Endodermal cell (in vitro differentiated cells): ENCODE measurements at regions not wholly inside any gene's neighbourhood (a gene's known extent, or its start where the extent isn't known, plus 50 kb on each side); places are given as distances from the start of the nearest gene placed in this dataset.
"Not testable (repeated sequence)": the region's sequence is repeated elsewhere in the genome, so short reads cannot be mapped to it uniquely, and the experiment has no call there.

Source experiments
- DNase-seq: peaks from one replicate; pipeline ENCODE4 v3.0.0-alpha.2; 2017
- H3K27ac ChIP-seq: 2 replicates; pipeline ENCODE4 v1.5.1; 2013; ENCODE audit warnings: mild to moderate bottlenecking, low read depth, low read length, moderate library complexity
- H3K27me3 ChIP-seq: 2 replicates; pipeline ENCODE4 v1.6.1; 2013; ENCODE audit warnings: mild to moderate bottlenecking, low read length, moderate library complexity; ENCODE audit not compliant: insufficient read depth, control insufficient read depth, poor library complexity, severe bottlenecking
- H3K36me3 ChIP-seq: 2 replicates; pipeline ENCODE4 v1.7.0; 2013; ENCODE audit warnings: mild to moderate bottlenecking, low read length, moderate library complexity; ENCODE audit not compliant: control insufficient read depth, insufficient read depth
- H3K4me1 ChIP-seq: one replicate; pipeline ENCODE4 v1.7.0; 2013; ENCODE audit warnings: low read length; ENCODE audit not compliant: control insufficient read depth, insufficient read depth
- H3K4me3 ChIP-seq: 2 replicates; pipeline ENCODE4 v1.5.1; 2013; ENCODE audit warnings: mild to moderate bottlenecking, low read length, moderate library complexity
- H3K9ac ChIP-seq: 2 replicates; pipeline ENCODE4 v1.6.1; 2013; ENCODE audit warnings: mild to moderate bottlenecking, low read length, moderate library complexity; ENCODE audit not compliant: poor library complexity, severe bottlenecking; ENCODE audit errors: extremely low read depth
- H3K9me3 ChIP-seq: 2 replicates; pipeline ENCODE4 v1.6.1; 2013; ENCODE audit warnings: mild to moderate bottlenecking, low read length, moderate library complexity; ENCODE audit not compliant: control insufficient read depth
- H3K27ac Mint-ChIP-seq: 2 replicates; pipeline ENCODE4 v1.8.0; 2020; ENCODE audit warnings: mixed read lengths
- H3K27me3 Mint-ChIP-seq: 2 replicates; pipeline ENCODE4 v1.8.0; 2021; ENCODE audit warnings: mild to moderate bottlenecking, mixed read lengths; ENCODE audit not compliant: insufficient read depth
- H3K36me3 Mint-ChIP-seq: 2 replicates; pipeline ENCODE4 v1.8.0; 2020; ENCODE audit warnings: low read depth, mixed read lengths
- H3K4me1 Mint-ChIP-seq: 2 replicates; pipeline ENCODE4 v1.8.0; 2020; ENCODE audit warnings: mixed read lengths
- H3K4me3 Mint-ChIP-seq: 2 replicates; pipeline ENCODE4 v1.8.0; 2020; ENCODE audit warnings: mild to moderate bottlenecking, moderate library complexity, mixed read lengths
- H3K9me3 Mint-ChIP-seq: 2 replicates; pipeline ENCODE4 v1.8.0; 2020; ENCODE audit warnings: mild to moderate bottlenecking, mixed read lengths
- WGBS, 2 experiments: methylation state at CpG; one replicate each; pipeline versions ENCODE4 v1.1.5 to v1.1.7; 2013; ENCODE audit warnings: missing lambda C conversion rate in 2 of 2, mixed read lengths in 1 of 2; ENCODE audit not compliant: insufficient coverage in 1 of 2, insufficient read length in 1 of 2; 5-methylcytosine and 5-hydroxymethylcytosine counted together
- TF ChIP-seq, protein P1 (sequence below): fragments of 200-600 bp; sonication (generic); conservative IDR thresholded peaks from 2 replicates; pipeline ENCODE4 v1.5.0; 2021; ENCODE audit warnings: antibody characterized with exemption, mild to moderate bottlenecking

DNA sequence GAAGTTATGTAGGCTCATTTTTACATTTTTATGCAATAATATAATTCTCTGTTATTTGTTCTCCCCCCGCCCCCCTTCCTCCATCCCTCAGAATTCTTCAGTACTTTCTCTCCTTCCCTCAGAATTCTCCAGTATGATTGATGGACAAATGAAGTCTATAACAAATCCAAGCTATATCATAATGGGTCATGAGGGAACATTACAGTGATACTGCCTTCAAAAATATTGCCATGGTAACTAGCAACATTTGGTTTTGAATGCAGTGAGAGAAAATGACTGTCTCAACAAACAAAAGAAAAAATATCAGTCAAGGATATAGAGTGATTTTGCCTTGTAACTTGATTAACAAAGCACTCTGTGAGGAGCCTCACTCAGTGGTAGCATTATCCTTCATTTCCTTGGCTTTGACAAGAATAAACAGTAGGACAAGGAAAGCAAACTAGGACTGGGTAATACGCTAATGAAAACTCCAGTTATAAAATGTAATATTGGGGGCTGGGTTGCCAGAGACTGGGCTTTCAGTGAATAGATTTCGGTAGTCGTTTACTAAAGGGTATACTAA, 392.9 kb upstream of the CRIM1 start:
- no peak overlapping the region for H3K27ac Mint-ChIP-seq
- Histone ChIP-seq H3K9ac (no peak overlapping the region), H3K9me3 (peaks cover 19% of the 10 kb centered on the region), H3K27me3 (no peaks in the 10 kb centered on the region), H3K36me3 (no peaks in the 10 kb centered on the region), H3K4me1 (peaks cover 5% of the 10 kb centered on the region), H3K4me3 (peak overlapping the region; percentile 24), H3K27ac (peak overlapping the region; percentile 70)
- H3K9me3 Mint-ChIP-seq: peaks cover 18% of the 10 kb centered on the region
- peaks cover 28% of the 10 kb centered on the region for H3K4me1 Mint-ChIP-seq
- H3K27me3 Mint-ChIP-seq: no peaks in the 10 kb centered on the region
- no peak overlapping the region for H3K4me3 Mint-ChIP-seq
- WGBS, 2 experiments: 93 to 100% methylated on average over 2 to 4 of the region's 4 CpGs
- peaks cover 6% of the 10 kb centered on the region for H3K36me3 Mint-ChIP-seq
- no peak for DNase-seq
- TF ChIP-seq, protein P1, sequence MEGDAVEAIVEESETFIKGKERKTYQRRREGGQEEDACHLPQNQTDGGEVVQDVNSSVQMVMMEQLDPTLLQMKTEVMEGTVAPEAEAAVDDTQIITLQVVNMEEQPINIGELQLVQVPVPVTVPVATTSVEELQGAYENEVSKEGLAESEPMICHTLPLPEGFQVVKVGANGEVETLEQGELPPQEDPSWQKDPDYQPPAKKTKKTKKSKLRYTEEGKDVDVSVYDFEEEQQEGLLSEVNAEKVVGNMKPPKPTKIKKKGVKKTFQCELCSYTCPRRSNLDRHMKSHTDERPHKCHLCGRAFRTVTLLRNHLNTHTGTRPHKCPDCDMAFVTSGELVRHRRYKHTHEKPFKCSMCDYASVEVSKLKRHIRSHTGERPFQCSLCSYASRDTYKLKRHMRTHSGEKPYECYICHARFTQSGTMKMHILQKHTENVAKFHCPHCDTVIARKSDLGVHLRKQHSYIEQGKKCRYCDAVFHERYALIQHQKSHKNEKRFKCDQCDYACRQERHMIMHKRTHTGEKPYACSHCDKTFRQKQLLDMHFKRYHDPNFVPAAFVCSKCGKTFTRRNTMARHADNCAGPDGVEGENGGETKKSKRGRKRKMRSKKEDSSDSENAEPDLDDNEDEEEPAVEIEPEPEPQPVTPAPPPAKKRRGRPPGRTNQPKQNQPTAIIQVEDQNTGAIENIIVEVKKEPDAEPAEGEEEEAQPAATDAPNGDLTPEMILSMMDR: no peak

DNA sequence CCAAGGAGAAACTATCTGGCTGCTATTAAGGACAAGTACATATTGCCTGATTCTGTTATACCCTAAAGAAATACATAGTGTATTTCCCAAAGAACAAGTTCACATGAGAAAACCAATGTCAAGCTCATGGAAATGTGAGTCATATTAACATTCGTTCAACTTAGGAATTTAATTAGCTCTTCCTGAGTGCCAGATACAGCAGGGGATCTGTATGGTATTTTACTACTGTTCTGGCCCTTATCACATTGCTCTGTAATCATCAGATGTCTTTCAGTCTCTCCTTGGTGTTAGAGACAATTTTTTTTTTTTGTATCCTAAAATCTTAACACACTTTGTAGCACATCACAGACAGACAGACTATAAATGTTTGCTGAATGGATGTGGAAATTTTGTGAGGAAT, 395.0 kb upstream of the CRIM1 start:
- Mint-ChIP-seq H3K36me3 (peaks cover 6% of the 10 kb centered on the region), H3K27me3 (no peaks in the 10 kb centered on the region), H3K9me3 (peaks cover 18% of the 10 kb centered on the region), H3K4me1 (peaks cover 28% of the 10 kb centered on the region), H3K27ac (no peak overlapping the region), H3K4me3 (no peak overlapping the region)
- peaks cover 19% of the 10 kb centered on the region for H3K9me3 ChIP-seq
- WGBS, 2 experiments: 75 to 86% methylated on average over 1 of the region's 1 CpG
- DNase-seq: no peak
- no peak overlapping the region for H3K27ac ChIP-seq
- no peaks in the 10 kb centered on the region for H3K36me3 ChIP-seq
- H3K9ac ChIP-seq: no peak overlapping the region
- H3K4me3 ChIP-seq: peak overlapping the region; percentile 26
- TF ChIP-seq, protein P1: no peak
- H3K27me3 ChIP-seq: no peaks in the 10 kb centered on the region
- peaks cover 5% of the 10 kb centered on the region for H3K4me1 ChIP-seq

DNA sequence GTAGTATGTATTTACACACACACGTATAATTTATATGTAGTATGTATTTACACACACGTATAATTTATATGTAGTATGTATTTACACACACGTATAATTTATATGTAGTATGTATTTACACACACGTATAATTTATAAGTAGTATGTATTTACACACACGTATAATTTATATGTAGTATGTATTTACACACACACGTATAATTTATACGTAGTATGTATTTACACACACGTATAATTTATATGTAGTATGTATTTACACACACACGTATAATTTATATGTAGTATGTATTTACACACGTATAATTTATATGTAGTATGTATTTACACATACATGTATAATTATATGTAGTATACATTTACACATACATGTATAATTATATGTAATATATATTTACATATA, 398.5 kb upstream of the CRIM1 start:
- H3K4me3 Mint-ChIP-seq, H3K36me3 Mint-ChIP-seq, H3K27me3 Mint-ChIP-seq, H3K4me3 ChIP-seq, H3K27me3 ChIP-seq, H3K36me3 ChIP-seq, H3K4me1 ChIP-seq, H3K9ac ChIP-seq, H3K27ac Mint-ChIP-seq, DNase-seq, H3K4me1 Mint-ChIP-seq, H3K27ac ChIP-seq: not testable (repeated sequence)
- peaks cover 15% of the 10 kb centered on the region for H3K9me3 ChIP-seq
- peaks cover 15% of the 10 kb centered on the region for H3K9me3 Mint-ChIP-seq
- no CpG with 5 or more reads among the region's 10 CpGs for WGBS, 2 experiments

DNA sequence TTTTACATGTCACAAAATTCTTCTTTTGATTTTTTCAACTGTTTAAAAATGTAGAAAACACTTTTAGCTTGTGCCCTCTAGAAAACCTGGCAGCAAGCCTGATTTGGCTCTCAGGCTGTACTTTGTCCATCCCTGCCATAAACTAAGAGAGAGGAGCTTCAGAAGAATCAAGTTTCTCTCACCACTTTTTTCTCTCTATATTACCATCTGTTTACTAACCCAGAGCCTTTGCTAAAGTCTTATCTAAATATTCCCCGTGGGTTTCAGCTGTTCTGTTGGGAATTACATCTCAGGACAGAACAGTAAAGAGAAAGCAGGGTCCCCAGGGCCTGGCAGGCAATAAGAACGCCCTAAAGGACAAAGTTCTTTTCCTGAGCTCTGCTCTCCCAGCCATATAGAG, 409.1 kb upstream of the CRIM1 start:
- Mint-ChIP-seq H3K27ac (no peak overlapping the region), H3K9me3 (no peaks in the 10 kb centered on the region), H3K4me1 (peaks cover 5% of the 10 kb centered on the region), H3K36me3 (no peaks in the 10 kb centered on the region), H3K27me3 (no peaks in the 10 kb centered on the region), H3K4me3 (no peak overlapping the region)
- no peaks in the 10 kb centered on the region for H3K36me3 ChIP-seq
- no peak for DNase-seq
- WGBS, 2 experiments: 83 to 84% methylated on average over 1 to 2 of the region's 2 CpGs
- H3K9me3 ChIP-seq: no peaks in the 10 kb centered on the region
- H3K27ac ChIP-seq: no peak overlapping the region
- no peak overlapping the region for H3K9ac ChIP-seq
- no peaks in the 10 kb centered on the region for H3K4me1 ChIP-seq
- H3K4me3 ChIP-seq: no peak overlapping the region
- H3K27me3 ChIP-seq: no peaks in the 10 kb centered on the region
- TF ChIP-seq, protein P1: no peak
